Stimulated activated CD4-positive, alpha-beta T cell treated with anti-CD3 and anti-CD28 coated beads, Interleukin-2, amount 100 ng/mL, for 4 hours (primary cell): ENCODE measurements at regions not wholly inside any gene's neighbourhood (a gene's known extent, or its start where the extent isn't known, plus 50 kb on each side); places are given as distances from the start of the nearest gene placed in this dataset.

Experiments
- DNase-seq: peaks from one replicate; pipeline ENCODE4 v3.0.0-alpha.2; 2020; ENCODE audit warnings: low read depth

GRCh38 chr21:16540966-16541727 is 811.4 kb downstream of the USP25 start:
- no peak for DNase-seq

- no peak for DNase-seq
Observed at GRCh38 chr21:16550118-16550517, 820.3 kb downstream of the USP25 start.

- DNase-seq, result no peak
Observed at GRCh38 chr21:16550917-16551741, 821.3 kb downstream of the USP25 start.

GRCh38 chr21:16552880-16553279 is 823.1 kb downstream of the USP25 start:
- DNase-seq, result no peak

- no peak for DNase-seq
Observed at GRCh38 chr21:16554503-16554902, 824.7 kb downstream of the USP25 start.

GRCh38 chr21:16563116-16563515 is 833.3 kb downstream of the USP25 start:
- DNase-seq, result no peak

- DNase-seq, result no peak
Observed at GRCh38 chr21:16563795-16564194, 834.0 kb downstream of the USP25 start.

- DNase-seq, result no peak
Observed at GRCh38 chr21:16568244-16568643, 838.5 kb downstream of the USP25 start.

GRCh38 chr21:16568661-16569060 is 838.9 kb downstream of the USP25 start:
- no peak for DNase-seq

GRCh38 chr21:16569679-16570078 is 839.9 kb downstream of the USP25 start:
- no peak for DNase-seq

GRCh38 chr21:16570171-16570570 is 840.4 kb downstream of the USP25 start:
- DNase-seq, result no peak

- DNase-seq, result no peak
Observed at GRCh38 chr21:16570856-16571255, 841.1 kb downstream of the USP25 start.

- no peak for DNase-seq
Observed at GRCh38 chr21:16571594-16571993, 841.8 kb downstream of the USP25 start.

- no peak for DNase-seq
Observed at GRCh38 chr21:16572032-16572431, 842.2 kb downstream of the USP25 start.

- DNase-seq, result no peak
Observed at GRCh38 chr21:16573578-16573977, 843.8 kb downstream of the USP25 start.

- DNase-seq, result no peak
Observed at GRCh38 chr21:16577975-16578374, 848.2 kb downstream of the USP25 start.

- no peak for DNase-seq
Observed at GRCh38 chr21:16578912-16579311, 849.1 kb downstream of the USP25 start.

- no peak for DNase-seq
Observed at GRCh38 chr21:16579538-16579937, 849.8 kb downstream of the USP25 start.

- DNase-seq, result no peak
Observed at GRCh38 chr21:16580661-16581060, 850.9 kb downstream of the USP25 start.

- no peak for DNase-seq
Observed at GRCh38 chr21:16583556-16583955, 853.8 kb downstream of the USP25 start.

- no peak for DNase-seq
Observed at GRCh38 chr21:16584756-16585155, 855.0 kb downstream of the USP25 start.

- DNase-seq, result no peak
Observed at GRCh38 chr21:16585896-16586295, 856.1 kb downstream of the USP25 start.

GRCh38 chr21:16587141-16587581 is 857.4 kb downstream of the USP25 start:
- no peak for DNase-seq
